SK-N-SH (cell line): ENCODE measurements at regions not wholly inside any gene's neighbourhood (a gene's known extent, or its start where the extent isn't known, plus 50 kb on each side); places are given as distances from the start of the nearest gene placed in this dataset.

Experiments used
- CTCF ChIA-PET: fragments of 300-600, 350-600 bp; formaldehyde crosslinking; extraction: SDS; loops from one replicate; lab custom pipeline; 2021; lab: Yijun Ruan, JAX
- POLR2A ChIA-PET: fragments of 350-600 bp; sonication (Branson Sonifier 250); formaldehyde crosslinking; extraction: SDS; loops from one replicate; lab custom pipeline; 2020; ENCODE audit warnings: antibody characterized with exemption, inconsistent platforms; lab: Yijun Ruan, JAX
- DNase-seq: peaks from one replicate; pipeline ENCODE4 v3.0.0; 2012
- H2AFZ ChIP-seq: fragments of 200-600 bp; sonication (generic); 2 replicates; pipeline ENCODE4 v1.8.1; 2016; ENCODE audit warnings: antibody characterized with exemption, mild to moderate bottlenecking, low read depth
- H3F3A ChIP-seq: fragments of 200-600 bp; sonication (generic); replicated peaks from 2 replicates; pipeline ENCODE3; 2016; ENCODE audit warnings: antibody characterized with exemption, mild to moderate bottlenecking; ENCODE audit not compliant: insufficient read depth
- H3K27ac ChIP-seq, 2 experiments: fragments of 200-500 bp in 1 of 2; fragments of 200-600 bp in 1 of 2; sonication (Bioruptor generic) in 1 of 2; sonication (generic), shearing (Covaris generic) in 1 of 2; 2 replicates each; pipeline versions ENCODE4 v1.5.1 to v1.6.1; 2014 to 2016; ENCODE audit warnings: low read depth in 2 of 2, inconsistent platforms in 1 of 2, low read length in 1 of 2, mild to moderate bottlenecking in 1 of 2, mixed read lengths in 1 of 2
- H3K27me3 ChIP-seq: fragments of 200-600 bp; sonication (generic), shearing (Covaris generic); 2 replicates; pipeline ENCODE4 v1.6.1; 2016; ENCODE audit warnings: mixed run types; ENCODE audit not compliant: insufficient read depth
- H3K36me3 ChIP-seq, 2 experiments: fragments of 200-500 bp in 1 of 2; fragments of 200-600 bp in 1 of 2; sonication (Bioruptor generic) in 1 of 2; sonication (generic) in 1 of 2; replicated peaks in 1 of 2; 2 replicates each; pipeline versions ENCODE3 to v1.5.1; 2014 to 2016; ENCODE audit warnings: low read length in 1 of 2, mild to moderate bottlenecking in 1 of 2; ENCODE audit not compliant: insufficient read depth in 2 of 2, control insufficient read depth in 1 of 2
- H3K4me1 ChIP-seq, 2 experiments: fragments of 200-500 bp in 1 of 2; fragments of 200-600 bp in 1 of 2; sonication (Bioruptor generic) in 1 of 2; sonication (generic), shearing (Covaris generic) in 1 of 2; 2 replicates each; pipeline versions ENCODE4 v1.5.1 to v1.6.1; 2014 to 2016; ENCODE audit warnings: low read depth in 1 of 2, low read length in 1 of 2, mixed run types in 1 of 2; ENCODE audit not compliant: insufficient read depth in 2 of 2, control insufficient read depth in 1 of 2
- H3K4me2 ChIP-seq: fragments of 200-600 bp; sonication (generic), shearing (Covaris generic); 2 replicates; pipeline ENCODE4 v1.6.1; 2017; ENCODE audit warnings: mixed run types
- H3K4me3 ChIP-seq, 2 experiments: fragments of 200-500 bp in 1 of 2; fragments of 200-600 bp in 1 of 2; sonication (Bioruptor generic) in 1 of 2; sonication (generic), shearing (Covaris generic) in 1 of 2; 2 replicates each; pipeline versions ENCODE4 v1.5.1 to v1.8.1; 2014 to 2016; ENCODE audit warnings: low read depth in 2 of 2, inconsistent platforms in 1 of 2, low read length in 1 of 2, mild to moderate bottlenecking in 1 of 2, mixed read lengths in 1 of 2, moderate library complexity in 1 of 2
- H3K79me2 ChIP-seq: fragments of 200-600 bp; sonication (generic); 2 replicates; pipeline ENCODE4 v1.8.1; 2017; ENCODE audit warnings: mild to moderate bottlenecking; ENCODE audit not compliant: insufficient read depth
- H3K9ac ChIP-seq: fragments of 200-600 bp; sonication (generic); 2 replicates; pipeline ENCODE4 v1.6.1; 2017; ENCODE audit warnings: mixed run types
- H3K9me2 ChIP-seq: fragments of 200-600 bp; sonication (generic); 2 replicates; pipeline ENCODE4 v1.6.1; 2017; ENCODE audit warnings: mixed run types
- H3K9me3 ChIP-seq: fragments of 200-600 bp; sonication (generic); 2 replicates; pipeline ENCODE4 v1.6.1; 2017; ENCODE audit warnings: mixed run types, mild to moderate bottlenecking, moderate library complexity
- H4K20me1 ChIP-seq: fragments of 200-600 bp; sonication (generic); 2 replicates; pipeline ENCODE4 v1.6.1; 2017; ENCODE audit warnings: mild to moderate bottlenecking, mixed run types; ENCODE audit not compliant: insufficient read depth
- CHD2 ChIP-seq: fragments of 150-350 bp; IDR thresholded peaks from 2 replicates; pipeline ENCODE4 v1.6.1; 2018; ENCODE audit warnings: low read length; ENCODE audit not compliant: partially characterized antibody
- CTCF ChIP-seq: fragments of 200-600 bp; sonication (generic); IDR thresholded peaks from 2 replicates; pipeline ENCODE4 v1.6.1; 2017; ENCODE audit warnings: antibody characterized with exemption, mild to moderate bottlenecking, moderate library complexity
- ELF1 ChIP-seq: IDR thresholded peaks from 2 replicates; pipeline ENCODE4 v1.4.0; 2012
- EP300 ChIP-seq, 2 experiments: IDR thresholded peaks; 2 replicates each; pipeline versions ENCODE4 v1.4.0 to v1.6.1; 2012; ENCODE audit warnings: borderline replicate concordance in 1 of 2, low read depth in 1 of 2, low read length in 1 of 2
- FOXJ3 ChIP-seq: sonication (generic); formaldehyde crosslinking; IDR thresholded peaks from 2 replicates; pipeline ENCODE4 v1.5.1; 2020; ENCODE audit warnings: mild to moderate bottlenecking, missing genetic modification reagents
- FOXM1 ChIP-seq: IDR thresholded peaks from 2 replicates; pipeline ENCODE4 v1.4.0; 2012; ENCODE audit warnings: low read depth, mild to moderate bottlenecking
- GABPA ChIP-seq: IDR thresholded peaks from 2 replicates; pipeline ENCODE4 v1.4.0; 2012; ENCODE audit warnings: low read depth, mild to moderate bottlenecking
- GATA2 ChIP-seq: sonication (generic); formaldehyde crosslinking; IDR thresholded peaks from 2 replicates; pipeline ENCODE4 v1.5.0; 2020; ENCODE audit warnings: mild to moderate bottlenecking, missing genetic modification reagents
- JUND ChIP-seq: IDR thresholded peaks from 2 replicates; pipeline ENCODE4 v1.4.0; 2012
- MEF2A ChIP-seq: IDR thresholded peaks from 2 replicates; pipeline ENCODE4 v1.4.0; 2012; ENCODE audit warnings: low read depth, borderline replicate concordance
- MXI1 ChIP-seq: IDR thresholded peaks from 2 replicates; pipeline ENCODE4 v1.6.1; 2012; ENCODE audit warnings: mild to moderate bottlenecking, low read depth, low read length, improper control_type of control experiment
- NFIC ChIP-seq: IDR thresholded peaks from 2 replicates; pipeline ENCODE4 v1.4.0; 2012; ENCODE audit warnings: borderline replicate concordance
- NRF1 ChIP-seq: IDR thresholded peaks from 2 replicates; pipeline ENCODE4 v1.6.1; 2012; ENCODE audit warnings: low read depth, mild to moderate bottlenecking, low read length
- POLR2AphosphoS5 ChIP-seq: IDR thresholded peaks from 2 replicates; pipeline ENCODE4 v1.6.1; 2012; ENCODE audit warnings: low read depth, low read length
- RAD21 ChIP-seq: IDR thresholded peaks from 2 replicates; pipeline ENCODE4 v1.6.1; 2012; ENCODE audit warnings: mild to moderate bottlenecking, low read length
- RCOR1 ChIP-seq: fragments of 150-350 bp; IDR thresholded peaks from 2 replicates; pipeline ENCODE4 v1.6.1; 2017; ENCODE audit warnings: antibody characterized with exemption, low read length
- TAF1 ChIP-seq: IDR thresholded peaks from 2 replicates; pipeline ENCODE4 v1.6.1; 2012; ENCODE audit warnings: low read depth, mild to moderate bottlenecking, low read length, moderate library complexity, borderline replicate concordance
- TCF12 ChIP-seq: IDR thresholded peaks from 2 replicates; pipeline ENCODE4 v1.4.0; 2012
- WGBS: methylation state at CpG from one replicate; pipeline ENCODE4 v1.1.6; 2017; ENCODE audit warnings: low lambda C conversion rate; 5-methylcytosine and 5-hydroxymethylcytosine counted together
- TF ChIP-seq, protein P1 (sequence below): IDR thresholded peaks from 2 replicates; pipeline ENCODE4 v1.4.0; 2012; ENCODE audit warnings: low read depth
- TF ChIP-seq, protein P2 (sequence below): IDR thresholded peaks from 2 replicates; pipeline ENCODE4 v1.6.1; 2012; ENCODE audit warnings: mild to moderate bottlenecking, low read depth, low read length, moderate library complexity

DNA sequence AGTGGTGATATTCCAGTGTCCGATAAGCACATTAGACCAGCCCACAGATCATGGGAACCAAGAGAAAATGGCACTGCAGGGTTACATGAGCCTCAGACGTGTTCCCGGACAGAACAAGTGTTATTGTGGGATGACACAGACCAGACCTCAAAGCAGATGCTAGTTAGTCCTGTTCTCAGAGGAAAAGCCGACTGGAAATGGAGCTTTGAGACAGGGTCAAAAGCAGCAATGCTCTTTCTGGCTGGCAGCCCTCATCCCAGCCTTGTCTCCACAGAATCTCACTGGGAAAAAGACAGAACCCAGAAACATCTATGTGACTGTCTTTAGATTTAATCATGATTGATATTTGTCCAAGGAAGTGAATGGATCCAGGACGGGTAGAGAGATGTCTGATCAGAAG, 506.8 kb downstream of the INSC start:
- 0% methylated on average over 5 of the region's 5 CpGs for WGBS
- TF ChIP-seq NRF1 = no peak
- TF ChIP-seq MXI1 = peak; percentile 77; the same call in 1 of the 2 replicates
- TF ChIP-seq GATA2 (CRISPR knock-in tag) = peak; percentile 95
- TF ChIP-seq POLR2AphosphoS5 = peak; percentile 49; the same call in 1 of the 2 replicates
- no peak for TF ChIP-seq CTCF
- 0 out of 2 replicates have a peak, but pooled peaks have one; percentile 17 for TF ChIP-seq JUND
- peak; percentile 55 for TF ChIP-seq CHD2
- TF ChIP-seq TCF12 = peak; percentile 52; the same call in 1 of the 2 replicates
- TF ChIP-seq GABPA = no peak
- TF ChIP-seq NFIC = no peak
- TF ChIP-seq, protein P1, sequence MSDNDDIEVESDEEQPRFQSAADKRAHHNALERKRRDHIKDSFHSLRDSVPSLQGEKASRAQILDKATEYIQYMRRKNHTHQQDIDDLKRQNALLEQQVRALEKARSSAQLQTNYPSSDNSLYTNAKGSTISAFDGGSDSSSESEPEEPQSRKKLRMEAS = no peak
- TF ChIP-seq RCOR1 = peak; percentile 91
- TF ChIP-seq, protein P2, sequence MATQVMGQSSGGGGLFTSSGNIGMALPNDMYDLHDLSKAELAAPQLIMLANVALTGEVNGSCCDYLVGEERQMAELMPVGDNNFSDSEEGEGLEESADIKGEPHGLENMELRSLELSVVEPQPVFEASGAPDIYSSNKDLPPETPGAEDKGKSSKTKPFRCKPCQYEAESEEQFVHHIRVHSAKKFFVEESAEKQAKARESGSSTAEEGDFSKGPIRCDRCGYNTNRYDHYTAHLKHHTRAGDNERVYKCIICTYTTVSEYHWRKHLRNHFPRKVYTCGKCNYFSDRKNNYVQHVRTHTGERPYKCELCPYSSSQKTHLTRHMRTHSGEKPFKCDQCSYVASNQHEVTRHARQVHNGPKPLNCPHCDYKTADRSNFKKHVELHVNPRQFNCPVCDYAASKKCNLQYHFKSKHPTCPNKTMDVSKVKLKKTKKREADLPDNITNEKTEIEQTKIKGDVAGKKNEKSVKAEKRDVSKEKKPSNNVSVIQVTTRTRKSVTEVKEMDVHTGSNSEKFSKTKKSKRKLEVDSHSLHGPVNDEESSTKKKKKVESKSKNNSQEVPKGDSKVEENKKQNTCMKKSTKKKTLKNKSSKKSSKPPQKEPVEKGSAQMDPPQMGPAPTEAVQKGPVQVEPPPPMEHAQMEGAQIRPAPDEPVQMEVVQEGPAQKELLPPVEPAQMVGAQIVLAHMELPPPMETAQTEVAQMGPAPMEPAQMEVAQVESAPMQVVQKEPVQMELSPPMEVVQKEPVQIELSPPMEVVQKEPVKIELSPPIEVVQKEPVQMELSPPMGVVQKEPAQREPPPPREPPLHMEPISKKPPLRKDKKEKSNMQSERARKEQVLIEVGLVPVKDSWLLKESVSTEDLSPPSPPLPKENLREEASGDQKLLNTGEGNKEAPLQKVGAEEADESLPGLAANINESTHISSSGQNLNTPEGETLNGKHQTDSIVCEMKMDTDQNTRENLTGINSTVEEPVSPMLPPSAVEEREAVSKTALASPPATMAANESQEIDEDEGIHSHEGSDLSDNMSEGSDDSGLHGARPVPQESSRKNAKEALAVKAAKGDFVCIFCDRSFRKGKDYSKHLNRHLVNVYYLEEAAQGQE = no peak
- no peak for TF ChIP-seq MEF2A
- TF ChIP-seq ELF1 = no peak
- TF ChIP-seq TAF1 = no peak
- TF ChIP-seq FOXJ3 (CRISPR knock-in tag) = peak; percentile 98
- peak; percentile 45 for TF ChIP-seq RAD21
- peak in 1 of 2 experiments; percentile 98; a peak in 2 of 4 replicates for TF ChIP-seq EP300 (IDR thresholded peaks at IDR 0.05; ENCODE audit: borderline replicate concordance in 1 of 2, low read depth in 1 of 2, low read length in 1 of 2)
- no peak for TF ChIP-seq FOXM1
- Histone ChIP-seq H2AFZ (no peak overlapping the region), H3K9me2 (no peaks in the 10 kb centered on the region), H3K79me2 (no peaks in the 10 kb centered on the region), H3K9ac (no peak overlapping the region), H3K36me3 (no peaks in the 10 kb centered on the region), H4K20me1 (no peaks in the 10 kb centered on the region), H3K4me2 (no peak overlapping the region), H3K27me3 (no peaks in the 10 kb centered on the region), H3K4me3 (no peak overlapping the region), H3K4me1 (peaks cover 0 to 53% of the 10 kb centered on the region in 2 experiments; a peak in 2 of 4 replicates), H3F3A (no peaks in the 10 kb centered on the region), H3K9me3 (no peaks in the 10 kb centered on the region), H3K27ac (peak overlapping the region in 1 of 2 experiments; percentile 100; a peak in 2 of 4 replicates)
- POLR2A ChIA-PET = interaction anchor here (0.6 to 1.6 kb wide), 12 partner anchors 11 to 991 kb away, joined by 3 to 8 read pairs (median 4); no protein-coding TSS in a partner anchor
- CTCF ChIA-PET = interaction anchor here (0.6 to 3.2 kb wide), 17 partner anchors 9 to 988 kb away, joined by 3 to 24 read pairs (median 4); no protein-coding TSS in a partner anchor
- DNase-seq = peak; percentile 67
